ENCODE measurements at regions not wholly inside any gene's neighbourhood (a gene's known extent, or its start where the extent isn't known, plus 50 kb on each side); places are given as distances from the start of the nearest gene placed in this dataset.
"Not testable (repeated sequence)": the region's sequence is repeated elsewhere in the genome, so short reads cannot be mapped to it uniquely, and the experiment has no call there.

GRCh38 chr21:27887808-27888455, 921.0 kb upstream of the ADAMTS5 start:
- not testable (repeated sequence) for DNase-seq (ENCODE audit: low spot score)

- no peak for DNase-seq (ENCODE audit: low spot score)
Measured at GRCh38 chr21:27885296-27885711, 918.4 kb upstream of the ADAMTS5 start.

- DNase-seq (ENCODE audit: low spot score), result not testable (repeated sequence)
Measured at GRCh38 chr21:27881331-27881730, 914.4 kb upstream of the ADAMTS5 start.

- not testable (repeated sequence) for DNase-seq (ENCODE audit: low spot score)
Measured at GRCh38 chr21:27872411-27872810, 905.5 kb upstream of the ADAMTS5 start.

GRCh38 chr21:27870755-27871154, 903.9 kb upstream of the ADAMTS5 start:
- not testable (repeated sequence) for DNase-seq (ENCODE audit: low spot score)

GRCh38 chr21:27860314-27860955, 893.5 kb upstream of the ADAMTS5 start:
- DNase-seq (ENCODE audit: low spot score), result not testable (repeated sequence)

GRCh38 chr21:27858053-27858825, 891.4 kb upstream of the ADAMTS5 start:
- DNase-seq (ENCODE audit: low spot score), result not testable (repeated sequence)

GRCh38 chr21:27856988-27857387, 890.1 kb upstream of the ADAMTS5 start:
- DNase-seq (ENCODE audit: low spot score), result not testable (repeated sequence)

GRCh38 chr21:27841084-27841672, 874.3 kb upstream of the ADAMTS5 start:
- no peak for DNase-seq (ENCODE audit: low spot score)

GRCh38 chr21:27840262-27840661, 873.4 kb upstream of the ADAMTS5 start:
- DNase-seq (ENCODE audit: low spot score), result no peak

GRCh38 chr21:27839512-27840115, 872.7 kb upstream of the ADAMTS5 start:
- peak; percentile 19 for DNase-seq (ENCODE audit: low spot score)

- no peak for DNase-seq (ENCODE audit: low spot score)
Measured at GRCh38 chr21:27838573-27838972, 871.7 kb upstream of the ADAMTS5 start.

- DNase-seq (ENCODE audit: low spot score), result peak; percentile 85
Measured at GRCh38 chr21:27837936-27838335, 871.0 kb upstream of the ADAMTS5 start.

- DNase-seq (ENCODE audit: low spot score), result no peak
Measured at GRCh38 chr21:27833298-27833697, 866.4 kb upstream of the ADAMTS5 start.

- no peak for DNase-seq (ENCODE audit: low spot score)
Measured at GRCh38 chr21:27831816-27832569, 865.1 kb upstream of the ADAMTS5 start.

- DNase-seq (ENCODE audit: low spot score), result no peak
Measured at GRCh38 chr21:27831177-27831576, 864.3 kb upstream of the ADAMTS5 start.

GRCh38 chr21:27827972-27828371, 861.1 kb upstream of the ADAMTS5 start:
- no peak for DNase-seq (ENCODE audit: low spot score)

GRCh38 chr21:27825035-27825434, 858.1 kb upstream of the ADAMTS5 start:
- DNase-seq (ENCODE audit: low spot score), result no peak

GRCh38 chr21:27823652-27824201, 856.8 kb upstream of the ADAMTS5 start:
- no peak for DNase-seq (ENCODE audit: low spot score)

GRCh38 chr21:27820342-27820741, 853.5 kb upstream of the ADAMTS5 start:
- no peak for DNase-seq (ENCODE audit: low spot score)

GRCh38 chr21:27819299-27819698, 852.4 kb upstream of the ADAMTS5 start:
- no peak for DNase-seq (ENCODE audit: low spot score)

Data from COLO829 (cell line).